Stomach (tissue), 8 donors: ENCODE measurements at regions not wholly inside any gene's neighbourhood (a gene's known extent, or its start where the extent isn't known, plus 50 kb on each side); places are given as distances from the start of the nearest gene placed in this dataset.

Experiments used
- DNase-seq, 2 donors: peaks; one replicate each; pipeline versions ENCODE4 v3.0.0 to v3.0.0-alpha.2; 2013 to 2019
- H3K27ac ChIP-seq, 5 donors: fragments of 200-600 bp in 4 of 5; sonication (generic) in 4 of 5; one replicate each; pipeline ENCODE4 v1.5.1; 2013 to 2019; ENCODE audit warnings: mild to moderate bottlenecking in 1 of 5, moderate library complexity in 1 of 5
- H3K27me3 ChIP-seq, 3 donors: fragments of 200-600 bp; sonication (generic); one replicate each; pipeline ENCODE4 v1.5.1; 2017 to 2019; ENCODE audit warnings: mixed run types in 1 of 3
- H3K36me3 ChIP-seq, 4 donors: fragments of 200-600 bp; sonication (generic); 1 replicate in 3 of 4; 2 replicates in 1 of 4; pipeline ENCODE4 v1.5.1; 2016 to 2019
- H3K4me1 ChIP-seq, 4 donors: fragments of 200-600 bp; sonication (generic); one replicate each; pipeline ENCODE4 v1.5.1; 2016 to 2019
- H3K4me3 ChIP-seq, 4 donors: fragments of 200-600 bp; sonication (generic) in 3 of 4; one replicate each; pipeline ENCODE4 v1.5.1; 2016 to 2019; ENCODE audit warnings: mild to moderate bottlenecking in 1 of 4
- H3K9me3 ChIP-seq, 4 donors: fragments of 200-600 bp; sonication (generic); one replicate each; pipeline ENCODE4 v1.5.1; 2016 to 2019
- CTCF ChIP-seq, 7 experiments: fragments of 450-650 bp in 4 of 7; fragments of 200-600 bp in 3 of 7; sonication (generic) in 3 of 7; IDR thresholded peaks; one replicate each; pipeline ENCODE4 v1.5.1; 2016 to 2019; ENCODE audit warnings: antibody characterized with exemption in 7 of 7, control low read depth in 2 of 7, mild to moderate bottlenecking in 1 of 7
- EP300 ChIP-seq: sonication (generic); formaldehyde crosslinking; IDR thresholded peaks from one replicate; pipeline ENCODE4 v1.6.1; 2017; ENCODE audit warnings: antibody characterized with exemption
- POLR2A ChIP-seq, 4 donors: fragments of 450-650 bp; IDR thresholded peaks; one replicate each; pipeline ENCODE4 v1.6.1; 2016; ENCODE audit warnings: antibody characterized with exemption in 4 of 4, control low read depth in 2 of 4, mild to moderate bottlenecking in 1 of 4, moderate library complexity in 1 of 4
- POLR2AphosphoS5 ChIP-seq, 3 donors: sonication (generic); formaldehyde crosslinking; IDR thresholded peaks; one replicate each; pipeline ENCODE4 v1.6.1; 2016; ENCODE audit warnings: antibody characterized with exemption in 3 of 3
- WGBS, 5 donors: extraction: QIAGEN DNeasy Blood & Tissue Kit in 3 of 5; methylation state at CpG; one replicate each; pipeline versions ENCODE4 v1.1.5 to v1.1.7; 2013 to 2018; 5-methylcytosine and 5-hydroxymethylcytosine counted together
- intact Hi-C: fragments of 100-400 bp; cut with DNase I; formaldehyde crosslinking; loops from one replicate; pipeline ENCODE4 v1.15.1; 2023; ENCODE audit warnings: low total_unique reads
- donor health status: healthy with polysubstance abuse.
- donor health status: Bipolar disorder and iron deficiency.
- donor health status: healthy.

- TF ChIP-seq POLR2A (IDR thresholded peaks at IDR 0.05) (no peak), POLR2AphosphoS5 (IDR thresholded peaks at IDR 0.05) (no peak), EP300 (no peak), CTCF (IDR thresholded peaks at IDR 0.05) (no peak)
- H3K4me3 ChIP-seq: no peak overlapping the region
- DNase-seq: no peak
Observed at GRCh38 chr10:121648059-121648458, 49.8 kb upstream of the FGFR2 start.

More at GRCh38 chr10:121648059-121648458, 49.8 kb upstream of the FGFR2 start:
- Histone ChIP-seq H3K36me3 (no peaks in the 10 kb centered on the region), H3K9me3 (no peaks in the 10 kb centered on the region), H3K27ac (no peak overlapping the region), H3K4me1 (no peaks in the 10 kb centered on the region), H3K27me3 (peaks cover 0 to 13% (median 0%) of the 10 kb centered on the region in 3 donors)
- 39 to 49% (median 44%) methylated on average over 4 to 7 of the region's 7 CpGs for WGBS, 5 donors
- intact Hi-C loops: no loop called here
